ENCODE measurements at regions not wholly inside any gene's neighbourhood (a gene's known extent, or its start where the extent isn't known, plus 50 kb on each side); places are given as distances from the start of the nearest gene placed in this dataset.

DNA sequence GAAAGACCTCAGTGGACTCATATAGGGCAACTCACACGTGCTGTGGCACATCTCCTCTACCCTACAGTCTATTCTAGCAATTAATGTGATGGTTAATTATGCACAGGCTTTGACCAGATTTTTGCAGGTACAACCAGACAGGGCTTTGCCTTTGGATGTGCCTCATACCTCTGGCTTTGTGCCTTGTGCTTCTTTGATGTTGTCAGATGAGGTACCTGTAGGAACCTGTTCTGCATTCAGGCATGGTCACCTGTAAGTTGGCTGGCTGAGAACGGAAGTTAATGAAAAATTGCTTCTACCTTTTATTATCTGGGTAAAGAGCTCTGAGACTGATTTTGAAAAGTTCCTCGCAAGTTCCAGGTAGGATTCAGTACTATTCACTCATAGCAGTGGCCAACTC is 462.9 kb upstream of the ZFHX3 start:
- no peak for DNase-seq

DNA sequence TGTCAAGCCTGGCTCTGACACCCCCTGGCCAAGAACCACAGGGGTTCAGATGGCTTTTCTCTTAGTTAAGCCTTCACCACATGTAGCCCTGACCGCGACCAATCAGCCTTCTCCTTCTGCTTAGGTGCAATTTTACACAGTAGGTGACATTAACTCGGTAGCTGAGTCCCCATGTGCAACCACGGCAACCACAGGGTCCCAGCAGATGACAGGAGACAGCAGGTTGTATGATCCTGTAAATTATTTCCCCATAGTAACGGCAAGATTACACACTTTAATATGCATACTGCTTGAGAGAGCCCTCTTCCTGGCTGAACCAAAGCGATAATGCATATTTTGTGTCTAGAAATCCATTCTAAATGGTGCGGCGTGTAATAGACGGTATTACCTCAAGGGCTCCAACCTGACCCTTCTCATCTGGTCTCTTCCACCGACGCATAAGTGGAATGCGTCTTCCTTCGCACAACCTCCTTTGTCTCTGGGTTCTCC is 458.7 kb upstream of the ZFHX3 start:
- DNase-seq, result no peak

GRCh38 chr16:73505577-73505976 is 457.6 kb upstream of the ZFHX3 start:
- DNase-seq, result no peak

- peak; percentile 4 for DNase-seq
Measured at GRCh38 chr16:73504591-73505575, 457.0 kb upstream of the ZFHX3 start.

DNA sequence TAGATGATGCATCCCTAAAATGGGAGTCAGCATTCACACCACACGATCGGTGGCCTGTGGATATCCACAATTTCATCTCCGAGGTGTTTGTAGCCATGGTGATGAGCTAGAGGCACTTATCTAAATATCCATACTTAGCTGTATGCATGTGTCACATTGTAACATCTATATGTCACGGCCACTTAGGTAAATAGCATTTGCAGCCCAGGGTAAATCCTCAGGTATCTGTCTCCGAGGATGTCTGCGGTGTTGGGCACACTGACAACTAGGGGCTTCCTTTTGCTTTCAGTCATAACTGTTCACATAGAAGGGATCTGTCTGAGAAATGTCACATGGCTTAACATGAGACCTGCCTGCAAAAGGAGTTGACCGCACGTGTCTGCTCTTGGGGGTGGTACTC is 455.2 kb upstream of the ZFHX3 start:
- DNase-seq, result no peak

DNA sequence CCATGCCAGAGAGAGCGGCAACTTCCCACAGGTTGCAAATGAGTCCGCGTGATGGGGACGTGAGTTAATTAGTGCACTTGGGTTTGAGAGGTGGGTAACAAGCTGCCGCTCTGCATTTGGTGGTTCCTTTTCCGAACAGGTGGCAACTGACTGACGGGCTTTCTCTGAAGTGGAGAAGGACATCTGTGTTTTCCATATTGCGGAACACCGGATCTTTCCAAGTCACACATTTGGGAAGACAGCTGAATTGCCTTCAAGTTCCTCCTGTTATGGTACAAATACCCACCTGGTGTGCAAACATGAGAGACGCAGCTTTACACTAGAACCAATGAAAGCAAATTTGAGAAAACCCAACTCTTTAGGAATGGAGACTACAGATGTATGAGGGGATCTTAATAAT is 451.3 kb upstream of the ZFHX3 start:
- no peak for DNase-seq

GRCh38 chr16:73485880-73486279 is 438.0 kb upstream of the ZFHX3 start:
- no peak for DNase-seq

DNA sequence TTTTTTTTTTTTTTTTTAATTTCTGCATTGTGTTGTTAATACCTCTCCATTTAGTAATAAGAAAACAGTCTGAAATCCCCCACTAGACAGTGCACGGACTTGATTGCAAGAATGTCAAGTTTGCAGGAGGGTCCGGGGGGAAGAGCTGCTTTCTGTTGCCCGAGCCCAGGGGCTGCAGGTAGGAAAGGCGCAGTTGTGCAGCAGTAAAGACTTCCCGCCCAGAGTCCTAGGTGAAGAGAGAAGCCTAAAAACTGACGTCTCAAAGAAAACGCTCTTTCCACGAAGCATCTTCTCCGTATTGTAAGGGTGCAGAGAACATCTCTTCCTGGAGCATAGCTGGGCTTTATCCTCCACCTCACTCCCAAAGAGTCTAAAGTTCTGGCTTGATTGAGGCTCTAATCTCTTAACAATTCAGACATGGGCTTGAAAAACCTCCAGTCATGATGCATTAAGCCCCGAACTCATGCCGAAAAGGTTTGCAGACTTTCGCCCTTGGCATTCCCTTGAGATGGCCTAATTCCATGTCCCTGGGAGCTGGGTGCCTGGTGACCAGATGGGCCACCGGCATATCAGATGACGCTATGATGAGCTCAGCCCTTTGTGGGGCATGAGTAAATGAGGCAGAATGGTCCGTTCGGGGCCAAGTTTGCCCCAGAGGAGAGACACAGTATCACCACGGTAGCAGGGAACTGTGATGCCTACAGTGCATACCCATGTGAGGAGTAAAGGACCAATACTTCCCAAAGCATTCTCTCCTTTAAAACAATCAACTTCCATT is 436.2 kb upstream of the ZFHX3 start:
- DNase-seq, result no peak

DNA sequence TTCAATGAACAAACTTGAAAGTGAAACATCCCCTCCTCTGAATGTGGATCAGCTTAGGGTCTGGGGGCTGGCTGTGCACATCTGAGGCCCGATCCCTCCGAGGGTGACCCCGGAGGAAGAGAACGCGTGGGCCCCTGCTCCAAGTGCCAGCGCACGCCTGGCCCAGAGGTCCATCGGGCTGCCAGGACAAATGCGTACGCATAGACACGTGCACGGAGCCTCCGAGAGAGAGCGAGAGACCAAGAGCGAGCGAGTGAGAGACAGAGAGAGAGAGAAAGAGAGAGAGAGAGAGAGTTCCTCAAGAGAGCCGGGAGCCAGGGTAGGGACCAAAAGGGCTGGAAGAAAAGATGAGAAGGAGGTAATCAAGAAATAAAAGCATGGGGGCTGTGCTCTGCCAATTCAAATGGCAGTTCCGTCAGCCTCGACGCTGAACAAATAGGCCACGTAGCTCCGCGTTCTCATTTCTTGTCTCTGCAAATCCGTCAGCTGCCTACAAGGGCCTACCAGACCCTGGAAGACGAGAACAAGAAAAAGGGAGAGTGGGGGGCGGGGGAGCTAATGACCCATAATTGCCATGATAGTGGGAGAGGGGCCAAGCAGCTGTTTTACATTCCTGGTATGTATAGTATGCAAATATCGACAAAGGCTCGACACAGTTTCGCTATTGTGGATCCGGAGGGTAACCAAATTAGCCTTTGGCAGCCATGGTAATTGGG is 435.3 kb upstream of the ZFHX3 start:
- DNase-seq, result no peak

DNA sequence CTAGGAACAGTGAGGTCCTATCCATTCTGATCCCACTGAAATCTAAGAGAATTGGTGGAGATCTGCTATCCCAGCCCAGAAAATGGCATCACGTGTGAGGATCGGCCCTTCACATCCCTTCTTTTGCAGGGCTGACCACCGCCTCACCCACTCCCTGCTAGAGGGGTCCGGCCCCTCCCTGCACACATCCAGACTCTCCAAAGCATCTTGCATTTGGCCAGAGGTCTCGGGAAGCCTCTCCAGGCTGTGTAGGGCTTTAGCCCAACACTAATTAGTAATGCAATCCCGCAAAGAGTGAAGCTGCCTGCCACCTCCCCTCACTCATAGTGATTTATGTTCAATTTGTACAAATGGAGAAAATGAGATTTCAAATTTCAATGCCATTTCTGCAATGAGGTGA is 434.4 kb upstream of the ZFHX3 start:
- DNase-seq, result no peak

- no peak for DNase-seq
Measured at GRCh38 chr16:73480381-73480780, 432.5 kb upstream of the ZFHX3 start.

DNA sequence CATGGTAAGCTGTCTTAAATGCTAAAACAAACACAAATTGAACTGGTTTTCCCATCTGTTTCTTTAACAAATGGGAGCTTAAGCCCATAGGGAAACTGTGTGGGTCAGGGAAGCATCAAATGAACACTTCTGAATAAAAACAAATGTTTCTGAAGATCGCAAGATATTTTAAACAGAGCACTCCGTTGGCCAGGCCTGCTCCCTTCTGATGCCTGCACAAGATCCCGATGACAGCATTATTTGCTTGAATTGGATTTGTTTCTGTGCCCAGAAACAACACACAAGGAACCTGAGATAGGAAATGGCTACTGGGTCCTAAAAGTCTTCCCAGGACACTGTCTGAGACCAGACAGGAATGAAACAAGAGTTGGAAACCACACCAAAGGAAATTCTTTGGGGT is 425.8 kb upstream of the ZFHX3 start:
- DNase-seq, result no peak

- DNase-seq, result no peak
Measured at GRCh38 chr16:73464834-73465233, 416.9 kb upstream of the ZFHX3 start.

DNA sequence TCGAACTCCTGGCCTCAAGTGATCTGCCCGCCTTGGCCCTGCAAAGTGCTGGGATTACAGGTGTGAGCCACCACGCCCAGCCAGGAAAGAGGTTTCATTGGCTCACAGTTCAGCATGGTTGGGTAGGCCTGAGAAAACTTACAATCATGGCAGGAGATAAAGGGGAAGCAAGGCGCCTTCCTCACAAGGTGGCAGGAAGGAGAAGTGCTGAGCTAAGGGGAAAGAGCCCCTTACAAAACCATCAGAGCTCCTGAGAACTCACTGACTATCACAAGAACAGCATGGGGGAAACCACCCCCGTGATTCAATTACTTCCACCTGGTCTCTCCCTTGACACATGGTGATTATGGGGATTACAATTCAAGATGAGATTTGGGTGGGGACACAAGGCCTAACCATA is 411.7 kb upstream of the ZFHX3 start:
- no peak for DNase-seq

DNA sequence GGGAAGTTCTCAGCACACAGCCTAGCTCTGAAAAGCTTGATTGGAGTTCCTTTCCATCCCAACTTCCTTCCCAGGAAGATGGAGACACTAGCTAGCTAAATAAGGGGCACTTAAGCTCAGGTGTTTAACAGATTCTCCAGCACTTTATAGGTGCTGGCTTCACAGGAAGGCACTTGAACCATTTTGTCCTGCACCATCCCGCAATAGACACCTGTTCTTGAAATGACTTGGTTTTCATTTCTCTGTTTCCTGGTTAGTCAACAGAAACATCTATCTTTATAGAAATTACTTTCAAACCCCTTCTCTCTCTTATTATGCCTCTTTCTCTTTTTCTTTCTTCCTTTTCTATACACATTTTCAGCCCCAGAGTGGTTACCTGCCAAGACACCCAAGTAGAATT is 409.9 kb upstream of the ZFHX3 start:
- no peak for DNase-seq

- DNase-seq, result no peak
Measured at GRCh38 chr16:73448970-73449369, 401.0 kb upstream of the ZFHX3 start.

DNA sequence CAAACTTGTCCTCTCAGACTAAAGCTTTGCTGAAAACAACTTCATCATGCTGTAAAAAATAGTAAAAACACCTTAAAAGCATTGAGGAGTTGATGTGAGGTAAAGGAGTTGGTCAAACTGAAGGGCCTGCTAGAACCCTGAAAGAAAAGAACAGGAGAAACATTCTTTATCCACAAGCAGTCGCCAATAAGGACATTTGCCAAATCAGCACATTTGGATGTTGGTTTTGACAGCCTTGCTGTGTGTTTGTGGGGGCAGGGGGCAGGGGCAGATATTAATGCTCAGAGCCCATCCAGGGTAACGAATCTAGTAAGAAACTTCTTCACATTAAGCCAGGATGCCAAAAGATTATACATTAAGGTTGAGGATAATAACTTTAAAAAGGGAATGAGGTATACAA is 399.9 kb upstream of the ZFHX3 start:
- DNase-seq, result no peak

DNA sequence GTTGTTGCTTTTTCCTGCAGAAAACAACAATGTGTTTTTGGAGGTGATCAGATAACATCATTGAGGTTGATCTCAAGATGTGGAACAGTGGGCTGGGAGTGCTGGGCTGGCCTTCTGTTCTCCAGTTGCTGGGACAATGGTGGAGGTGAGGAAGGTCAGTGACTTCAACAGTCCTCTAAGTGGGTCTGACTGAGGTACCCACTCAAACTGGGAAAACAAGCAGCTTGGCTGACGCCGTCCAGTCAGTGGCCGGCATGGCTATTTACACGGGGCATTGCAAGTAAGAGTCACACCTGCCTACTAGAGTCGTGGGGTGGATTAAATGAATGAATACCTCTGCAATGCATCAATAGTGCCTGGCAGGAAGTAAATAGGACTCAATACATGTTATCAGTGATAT is 386.7 kb upstream of the ZFHX3 start:
- peak; percentile 13 for DNase-seq

GRCh38 chr16:73433731-73434307 is 385.9 kb upstream of the ZFHX3 start:
- no peak for DNase-seq

GRCh38 chr16:73432850-73433730 is 385.2 kb upstream of the ZFHX3 start:
- DNase-seq, result no peak

DNA sequence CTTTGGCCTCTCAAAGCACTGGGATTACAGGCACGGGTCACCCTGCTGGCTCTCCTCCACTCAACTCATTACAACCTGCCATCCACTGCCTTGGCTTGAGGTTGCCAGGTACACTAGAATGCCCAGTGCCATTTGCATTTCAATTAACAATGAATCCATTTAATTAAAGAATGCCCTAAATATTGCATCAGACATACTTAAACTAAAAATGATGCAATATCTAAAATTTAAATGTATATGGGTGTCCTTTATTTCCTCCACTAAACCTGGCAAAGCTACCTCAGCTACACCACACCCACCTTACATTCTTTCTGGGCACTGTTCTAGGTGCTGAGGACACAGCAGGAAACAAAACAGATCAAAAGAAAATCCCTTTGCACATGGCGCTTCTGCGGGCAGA is 382.2 kb upstream of the ZFHX3 start:
- DNase-seq, result no peak

GRCh38 chr16:73428121-73428520 is 380.2 kb upstream of the ZFHX3 start:
- no peak for DNase-seq
